ENCODE measurements at regions not wholly inside any gene's neighbourhood (a gene's known extent, or its start where the extent isn't known, plus 50 kb on each side); places are given as distances from the start of the nearest gene placed in this dataset.

DNA sequence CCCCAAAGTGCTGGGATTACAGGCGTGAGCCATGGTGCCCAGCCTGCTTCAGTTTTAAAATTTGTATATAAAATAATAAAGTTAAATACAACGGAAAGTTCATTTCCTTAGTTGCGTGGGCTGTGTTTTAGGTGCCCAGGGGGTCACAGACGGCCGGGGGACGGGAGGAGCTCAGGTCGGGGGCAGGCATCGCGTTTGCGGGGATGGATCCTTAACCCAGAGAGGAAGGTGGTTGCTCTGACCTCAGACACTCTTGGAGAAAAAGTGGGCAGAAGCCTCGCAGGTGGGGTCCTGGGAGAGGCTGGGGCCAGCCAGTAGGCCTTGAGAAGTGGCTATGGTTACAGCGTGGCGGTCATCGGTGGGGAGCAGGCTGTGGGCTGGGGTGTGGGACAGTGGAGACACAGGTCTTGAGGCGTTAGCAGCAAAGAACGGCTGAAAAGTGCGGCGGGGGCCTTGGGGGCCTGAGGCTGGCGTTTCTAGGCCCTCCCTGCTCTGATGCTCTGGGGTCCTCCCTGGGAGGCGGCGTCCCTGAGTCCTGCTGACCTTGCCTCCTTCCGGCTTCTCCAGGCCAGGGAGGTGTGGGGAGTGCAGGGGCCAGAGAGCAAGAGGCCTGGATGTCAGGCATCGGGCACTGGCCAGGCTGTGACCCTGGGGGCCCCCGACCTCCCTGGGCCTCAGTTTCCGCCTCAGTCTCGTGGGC, 54.4 kb downstream of the UNCX start:
- Mint-ChIP-seq H3K4me1 (peaks cover 8% of the 10 kb centered on the region), H3K9me3 (no peaks in the 10 kb centered on the region), H3K27me3 (ENCODE audit: low read depth) (peaks cover 64% of the 10 kb centered on the region), H3K36me3 (ENCODE audit: low read depth) (no peaks in the 10 kb centered on the region), H3K4me3 (no peak overlapping the region), H3K27ac (no peak overlapping the region)
- TF ChIP-seq, protein P1, sequence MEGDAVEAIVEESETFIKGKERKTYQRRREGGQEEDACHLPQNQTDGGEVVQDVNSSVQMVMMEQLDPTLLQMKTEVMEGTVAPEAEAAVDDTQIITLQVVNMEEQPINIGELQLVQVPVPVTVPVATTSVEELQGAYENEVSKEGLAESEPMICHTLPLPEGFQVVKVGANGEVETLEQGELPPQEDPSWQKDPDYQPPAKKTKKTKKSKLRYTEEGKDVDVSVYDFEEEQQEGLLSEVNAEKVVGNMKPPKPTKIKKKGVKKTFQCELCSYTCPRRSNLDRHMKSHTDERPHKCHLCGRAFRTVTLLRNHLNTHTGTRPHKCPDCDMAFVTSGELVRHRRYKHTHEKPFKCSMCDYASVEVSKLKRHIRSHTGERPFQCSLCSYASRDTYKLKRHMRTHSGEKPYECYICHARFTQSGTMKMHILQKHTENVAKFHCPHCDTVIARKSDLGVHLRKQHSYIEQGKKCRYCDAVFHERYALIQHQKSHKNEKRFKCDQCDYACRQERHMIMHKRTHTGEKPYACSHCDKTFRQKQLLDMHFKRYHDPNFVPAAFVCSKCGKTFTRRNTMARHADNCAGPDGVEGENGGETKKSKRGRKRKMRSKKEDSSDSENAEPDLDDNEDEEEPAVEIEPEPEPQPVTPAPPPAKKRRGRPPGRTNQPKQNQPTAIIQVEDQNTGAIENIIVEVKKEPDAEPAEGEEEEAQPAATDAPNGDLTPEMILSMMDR (IDR thresholded peaks at IDR 0.05; ENCODE audit: unreplicated experiment in 3 of 3), result no peak

DNA sequence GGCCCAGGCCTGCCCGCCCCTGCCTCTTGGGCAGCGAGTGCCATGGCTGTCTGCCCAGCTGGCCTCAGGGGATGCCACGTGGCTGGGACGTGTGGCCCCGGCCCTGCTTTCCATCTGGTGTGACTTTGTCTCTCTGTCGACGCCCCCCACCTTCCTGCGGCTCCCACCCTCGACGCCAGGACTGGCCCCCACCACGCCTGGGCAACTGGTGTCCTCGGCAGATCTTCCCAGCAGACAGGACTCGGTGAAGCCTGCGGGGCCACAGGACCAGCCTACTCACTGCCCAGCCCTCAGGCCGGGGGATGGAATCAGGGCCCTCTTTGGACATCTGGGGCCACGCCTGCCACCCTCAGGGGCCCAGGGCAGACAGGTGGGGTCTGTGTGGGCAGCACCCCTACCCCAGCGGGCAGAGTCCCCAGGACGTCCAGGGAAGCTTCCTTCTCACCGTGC, 55.1 kb downstream of the UNCX start:
- H3K9me3 Mint-ChIP-seq, result no peaks in the 10 kb centered on the region
- TF ChIP-seq, protein P1 (IDR thresholded peaks at IDR 0.05; ENCODE audit: unreplicated experiment in 3 of 3), result no peak
- H3K27ac Mint-ChIP-seq, result no peak overlapping the region
- H3K4me3 Mint-ChIP-seq, result no peak overlapping the region
- H3K36me3 Mint-ChIP-seq (ENCODE audit: low read depth), result no peaks in the 10 kb centered on the region
- peaks cover 8% of the 10 kb centered on the region for H3K4me1 Mint-ChIP-seq
- H3K27me3 Mint-ChIP-seq (ENCODE audit: low read depth), result peaks cover 61% of the 10 kb centered on the region

DNA sequence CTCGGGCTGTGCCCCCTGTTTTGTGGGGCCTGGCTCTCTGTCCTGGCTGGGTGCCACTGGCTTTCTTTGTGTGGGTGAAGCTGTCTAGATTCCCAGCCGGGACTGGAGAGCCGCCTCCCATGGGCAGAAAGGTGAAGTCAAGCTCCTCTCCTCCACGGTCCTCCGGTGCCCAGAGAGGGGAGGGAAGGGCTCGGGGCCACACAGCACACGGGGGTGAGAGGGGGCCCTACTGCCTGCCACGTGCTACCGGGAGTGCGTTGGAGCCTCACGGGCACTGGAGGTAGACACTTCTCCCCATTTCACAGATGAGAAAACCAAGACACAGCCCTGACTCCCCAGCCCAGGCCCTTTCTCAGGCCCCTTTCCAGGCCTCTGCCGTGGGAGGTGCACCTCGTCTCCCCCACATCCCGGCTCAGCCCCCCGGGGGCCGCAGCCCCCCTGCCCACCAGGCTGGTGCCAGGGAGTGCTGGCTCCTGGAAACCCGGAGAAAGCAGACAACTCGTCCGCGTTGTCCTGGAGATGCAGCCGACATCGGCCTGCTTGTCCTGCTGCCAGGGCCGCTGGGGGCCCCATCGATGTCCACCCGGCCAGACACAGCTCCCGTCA, 55.8 kb downstream of the UNCX start:
- Mint-ChIP-seq H3K27ac (no peak overlapping the region), H3K27me3 (ENCODE audit: low read depth) (peaks cover 58% of the 10 kb centered on the region), H3K9me3 (no peaks in the 10 kb centered on the region), H3K36me3 (ENCODE audit: low read depth) (no peaks in the 10 kb centered on the region), H3K4me3 (no peak overlapping the region), H3K4me1 (peaks cover 8% of the 10 kb centered on the region)
- TF ChIP-seq, protein P1 (IDR thresholded peaks at IDR 0.05; ENCODE audit: unreplicated experiment in 3 of 3), result no peak

DNA sequence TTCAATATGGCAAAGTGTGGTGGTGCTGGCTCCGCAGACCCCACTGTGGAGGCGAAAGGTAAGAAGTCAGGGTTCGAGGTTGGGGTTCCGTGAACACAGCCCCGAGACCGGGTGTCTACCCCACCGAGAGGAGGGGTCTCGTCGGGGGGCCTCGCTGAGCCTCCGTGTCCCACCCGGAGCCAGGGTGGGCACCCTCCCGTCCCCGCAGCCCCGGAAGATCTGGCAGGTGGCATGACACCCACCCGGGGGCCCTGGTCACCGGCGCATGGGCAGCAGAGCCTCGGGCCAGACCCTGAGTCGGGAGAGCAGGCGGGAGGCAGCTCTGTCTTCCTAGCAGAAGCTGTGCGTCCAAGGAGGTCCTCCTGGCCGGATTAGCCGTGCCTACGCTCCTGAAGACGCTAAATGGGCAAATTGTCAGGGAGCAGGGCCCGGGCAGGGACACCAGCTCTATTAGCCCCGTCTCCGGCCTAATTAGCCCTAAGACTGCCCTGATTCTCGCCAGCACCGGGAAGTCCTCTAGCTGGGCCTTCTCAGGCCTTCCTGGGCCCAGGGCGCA, 56.4 kb downstream of the UNCX start:
- H3K4me1 Mint-ChIP-seq, result peaks cover 8% of the 10 kb centered on the region
- H3K27ac Mint-ChIP-seq, result no peak overlapping the region
- TF ChIP-seq, protein P1 (IDR thresholded peaks at IDR 0.05; ENCODE audit: unreplicated experiment in 3 of 3), result no peak
- H3K27me3 Mint-ChIP-seq (ENCODE audit: low read depth), result peaks cover 61% of the 10 kb centered on the region
- H3K4me3 Mint-ChIP-seq, result peak overlapping the region in 2 of 3 experiments; percentile 21 to 29
- no peaks in the 10 kb centered on the region for H3K9me3 Mint-ChIP-seq
- H3K36me3 Mint-ChIP-seq (ENCODE audit: low read depth), result no peaks in the 10 kb centered on the region

DNA sequence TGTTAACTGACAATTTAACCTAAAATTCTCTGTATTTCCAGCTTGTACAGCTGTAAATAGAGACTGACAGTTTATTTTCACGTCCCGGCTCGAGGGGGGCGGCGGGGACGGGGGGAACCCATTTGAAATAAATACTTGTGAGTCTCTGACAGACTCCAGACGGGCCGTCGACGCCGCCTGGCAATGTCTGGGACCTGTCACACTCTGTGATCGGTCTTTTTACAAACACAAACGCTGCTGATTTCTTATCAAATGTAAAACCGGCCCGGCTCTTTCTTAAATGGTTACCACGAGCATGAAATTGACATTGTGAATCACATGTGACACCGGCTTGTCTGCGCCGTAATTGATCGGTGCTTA, 57.0 kb downstream of the UNCX start:
- TF ChIP-seq, protein P1 (IDR thresholded peaks at IDR 0.05; ENCODE audit: unreplicated experiment in 3 of 3), result no peak
- no peaks in the 10 kb centered on the region for H3K9me3 Mint-ChIP-seq
- H3K4me1 Mint-ChIP-seq, result peaks cover 8% of the 10 kb centered on the region
- no peaks in the 10 kb centered on the region for H3K36me3 Mint-ChIP-seq (ENCODE audit: low read depth)
- H3K27me3 Mint-ChIP-seq (ENCODE audit: low read depth), result peaks cover 65% of the 10 kb centered on the region
- H3K27ac Mint-ChIP-seq, result no peak overlapping the region
- H3K4me3 Mint-ChIP-seq, result peak overlapping the region; percentile 19 to 80 (median 50)
